MM.1S (cell line): ENCODE measurements at regions not wholly inside any gene's neighbourhood (a gene's known extent, or its start where the extent isn't known, plus 50 kb on each side); places are given as distances from the start of the nearest gene placed in this dataset.

Experiments used
- CTCF ChIP-seq: fragments of 300-600 bp; sonication (generic); IDR thresholded peaks from 2 replicates; pipeline ENCODE4 v1.5.1; 2016; ENCODE audit warnings: antibody characterized with exemption, low read length, mixed read lengths
- EZH2 ChIP-seq: fragments of 300-600 bp; sonication (generic); optimal IDR thresholded peaks from 2 replicates; pipeline ENCODE3; 2017; ENCODE audit warnings: low read depth, mild to moderate bottlenecking, antibody characterized with exemption, low read length, mixed read lengths
- EZH2phosphoT487 ChIP-seq: fragments of 300-600 bp; sonication (generic); IDR thresholded peaks from 2 replicates; pipeline ENCODE4 v1.6.1; 2018; ENCODE audit warnings: antibody characterized with exemption, low read length

- TF ChIP-seq CTCF (no peak), EZH2phosphoT487 (no peak), EZH2 (no peak)
Observed at GRCh38 chr2:11075221-11075620, 80.0 kb upstream of the SLC66A3 start.
